IMR-90 (cell line): ENCODE measurements at regions not wholly inside any gene's neighbourhood (a gene's known extent, or its start where the extent isn't known, plus 50 kb on each side); places are given as distances from the start of the nearest gene placed in this dataset.

Experiments
- ATAC-seq: fragments of 200-7000 bp; cut with Tn5 transposase; 2 replicates; pipeline ENCODE4 v1.9.1; 2020; ENCODE audit warnings: low read depth, mild to moderate bottlenecking, moderate library complexity
- BruUV-seq: library from RNA; stranded (reverse); fragments of 400-500 nt; replicated peaks from 2 replicates; lab custom pipeline; 2021; lab: Mats Ljungman, UMichigan
- CTCF ChIA-PET: fragments of 300-600 bp; formaldehyde crosslinking; extraction: SDS; loops from one replicate; lab custom pipeline; 2021; ENCODE audit warnings: antibody characterized with exemption; lab: Yijun Ruan, JAX
- POLR2A ChIA-PET: fragments of 300-600 bp; sonication (Branson Sonifier 250); formaldehyde crosslinking; loops from one replicate; lab custom pipeline; 2022; ENCODE audit warnings: antibody characterized with exemption; ENCODE audit not compliant: unreplicated experiment; lab: Charles Lee
- DNase-seq: peaks from one replicate; pipeline ENCODE4 v3.0.0; 2013
- H2AFZ ChIP-seq: replicated peaks from 2 replicates; pipeline ENCODE3; 2013; ENCODE audit warnings: low read length, mild to moderate bottlenecking; ENCODE audit not compliant: poor library complexity
- H2AK5ac ChIP-seq: 2 replicates; pipeline ENCODE4 v1.6.1; 2013; ENCODE audit warnings: low read depth, low read length, inconsistent platforms
- H2AK9ac ChIP-seq: replicated peaks from 2 replicates; pipeline ENCODE3; 2013; ENCODE audit warnings: mild to moderate bottlenecking, low read depth, low read length, moderate library complexity; ENCODE audit not compliant: poor library complexity
- H2BK120ac ChIP-seq: 2 replicates; pipeline ENCODE4 v1.6.1; 2013; ENCODE audit warnings: low read depth, low read length, inconsistent platforms
- H2BK15ac ChIP-seq: 3 replicates; pipeline ENCODE4 v1.6.1; 2013; ENCODE audit warnings: low read depth, low read length, inconsistent platforms
- H2BK20ac ChIP-seq: 2 replicates; pipeline ENCODE4 v1.6.1; 2013; ENCODE audit warnings: low read depth, mild to moderate bottlenecking, inconsistent platforms, low read length, moderate library complexity
- H2BK5ac ChIP-seq: 2 replicates; pipeline ENCODE4 v1.6.1; 2013; ENCODE audit warnings: mild to moderate bottlenecking, low read depth, low read length, inconsistent platforms; ENCODE audit not compliant: poor library complexity, severe bottlenecking
- H3K14ac ChIP-seq: replicated peaks from 2 replicates; pipeline ENCODE4 v1.6.1; 2013; ENCODE audit warnings: low read depth, low read length, inconsistent platforms
- H3K18ac ChIP-seq: 2 replicates; pipeline ENCODE4 v1.6.1; 2013; ENCODE audit warnings: low read depth, low read length, control low read depth
- H3K23ac ChIP-seq: 2 replicates; pipeline ENCODE4 v1.6.1; 2013; ENCODE audit warnings: low read depth, low read length, inconsistent platforms
- H3K27ac ChIP-seq: 2 replicates; pipeline ENCODE4 v1.5.1; 2013; ENCODE audit warnings: mild to moderate bottlenecking, control low read depth, low read length; ENCODE audit not compliant: insufficient read depth
- H3K27me3 ChIP-seq: 2 replicates; pipeline ENCODE4 v1.6.1; 2013; ENCODE audit warnings: low read length; ENCODE audit not compliant: control insufficient read depth, insufficient read depth
- H3K36me3 ChIP-seq: 2 replicates; pipeline ENCODE4 v1.6.1; 2013; ENCODE audit warnings: low read length, mixed read lengths; ENCODE audit not compliant: control insufficient read depth, insufficient read depth
- H3K4ac ChIP-seq: 2 replicates; pipeline ENCODE4 v1.6.1; 2013; ENCODE audit warnings: low read depth, low read length, inconsistent platforms
- H3K4me1 ChIP-seq: 2 replicates; pipeline ENCODE4 v1.6.1; 2013; ENCODE audit warnings: low read length, mixed read lengths; ENCODE audit not compliant: control insufficient read depth, insufficient read depth
- H3K4me2 ChIP-seq: 2 replicates; pipeline ENCODE4 v1.6.1; 2013; ENCODE audit warnings: low read depth, mild to moderate bottlenecking, control low read depth, low read length, moderate library complexity
- H3K4me3 ChIP-seq: 2 replicates; pipeline ENCODE4 v1.5.1; 2013; ENCODE audit warnings: low read depth, mild to moderate bottlenecking, control low read depth, low read length, moderate library complexity; ENCODE audit not compliant: insufficient read depth
- H3K56ac ChIP-seq: 2 replicates; pipeline ENCODE4 v1.6.1; 2013; ENCODE audit warnings: low read length, inconsistent platforms; ENCODE audit not compliant: insufficient read depth; ENCODE audit errors: extremely low read depth
- H3K79me1 ChIP-seq, 2 experiments: 2 replicates each; pipeline ENCODE4 v1.6.1; 2013; ENCODE audit warnings: low read length in 2 of 2, inconsistent platforms in 1 of 2, low read depth in 1 of 2
- H3K9ac ChIP-seq: 2 replicates; pipeline ENCODE4 v1.6.1; 2013; ENCODE audit warnings: low read depth, low read length, control low read depth
- H3K9me1 ChIP-seq: 2 replicates; pipeline ENCODE4 v1.6.1; 2013; ENCODE audit warnings: low read length, inconsistent platforms; ENCODE audit not compliant: insufficient read depth
- H3K9me3 ChIP-seq: 2 replicates; pipeline ENCODE4 v1.6.1; 2013; ENCODE audit warnings: low read length; ENCODE audit not compliant: control insufficient read depth, insufficient read depth
- H4K20me1 ChIP-seq: 2 replicates; pipeline ENCODE4 v1.6.1; 2013; ENCODE audit warnings: low read length, inconsistent platforms; ENCODE audit not compliant: insufficient read depth
- H4K5ac ChIP-seq: 2 replicates; pipeline ENCODE4 v1.6.1; 2013; ENCODE audit warnings: mild to moderate bottlenecking, low read depth, low read length, control low read depth
- H4K8ac ChIP-seq, 2 experiments: 2 replicates each; pipeline ENCODE4 v1.6.1; 2013; ENCODE audit warnings: low read depth in 2 of 2, low read length in 2 of 2, control low read depth in 1 of 2, inconsistent platforms in 1 of 2
- H4K91ac ChIP-seq: 2 replicates; pipeline ENCODE4 v1.6.1; 2013; ENCODE audit warnings: low read depth, low read length, inconsistent platforms; ENCODE audit not compliant: insufficient read depth
- BHLHE40 ChIP-seq: fragments of 150-350 bp; IDR thresholded peaks from 2 replicates; pipeline ENCODE4 v1.6.1; 2016; ENCODE audit warnings: mild to moderate bottlenecking, low read depth, low read length
- CEBPB ChIP-seq: IDR thresholded peaks from 2 replicates; pipeline ENCODE4 v1.6.1; 2012; ENCODE audit warnings: low read depth, low read length, improper control_type of control experiment
- CTCF ChIP-seq: conservative IDR thresholded peaks from 2 replicates; pipeline ENCODE4 v1.5.1; 2012; ENCODE audit warnings: mild to moderate bottlenecking, low read depth, low read length, improper control_type of control experiment
- ELK1 ChIP-seq: fragments of 150-350 bp; IDR thresholded peaks from 2 replicates; pipeline ENCODE4 v1.6.1; 2016; ENCODE audit warnings: low read depth, mild to moderate bottlenecking, low read length, moderate library complexity, borderline replicate concordance
- FOS ChIP-seq: fragments of 150-350 bp; IDR thresholded peaks from 2 replicates; pipeline ENCODE4 v1.6.1; 2016; ENCODE audit warnings: low read depth, low read length
- MAFK ChIP-seq: IDR thresholded peaks from 2 replicates; pipeline ENCODE4 v1.6.1; 2012; ENCODE audit warnings: low read depth, low read length, improper control_type of control experiment
- MAZ ChIP-seq: IDR thresholded peaks from 2 replicates; pipeline ENCODE4 v1.6.1; 2012; ENCODE audit warnings: low read depth, mild to moderate bottlenecking, low read length, improper control_type of control experiment, moderate library complexity, borderline replicate concordance
- MXI1 ChIP-seq: IDR thresholded peaks from 2 replicates; pipeline ENCODE4 v1.6.1; 2012; ENCODE audit warnings: low read depth, mild to moderate bottlenecking, low read length, moderate library complexity, borderline replicate concordance
- NFE2L2 ChIP-seq: fragments of 150-350 bp; IDR thresholded peaks from 2 replicates; pipeline ENCODE4 v1.6.1; 2016; ENCODE audit warnings: low read depth, mild to moderate bottlenecking, low read length
- POLR2A ChIP-seq: IDR thresholded peaks from 2 replicates; pipeline ENCODE4 v1.6.1; 2012; ENCODE audit warnings: mild to moderate bottlenecking, low read depth, low read length
- RAD21 ChIP-seq: IDR thresholded peaks from 2 replicates; pipeline ENCODE4 v1.6.1; 2012; ENCODE audit warnings: low read length, improper control_type of control experiment
- RCOR1 ChIP-seq: IDR thresholded peaks from 2 replicates; pipeline ENCODE4 v1.6.1; 2012; ENCODE audit warnings: mild to moderate bottlenecking, low read length, improper control_type of control experiment; ENCODE audit not compliant: insufficient replicate concordance
- RFX5 ChIP-seq: IDR thresholded peaks from 2 replicates; pipeline ENCODE4 v1.8.0; 2012; ENCODE audit warnings: low read depth, mild to moderate bottlenecking, low read length, moderate library complexity
- SMC3 ChIP-seq: fragments of 150-350 bp; IDR thresholded peaks from 2 replicates; pipeline ENCODE4 v1.6.1; 2016; ENCODE audit warnings: low read depth, mild to moderate bottlenecking, antibody characterized with exemption, low read length, moderate library complexity
- WGBS, 2 experiments: methylation state at CpG; one replicate each; pipeline versions ENCODE4 v1.1.5 to v1.1.7; 2013; ENCODE audit warnings: missing lambda C conversion rate in 2 of 2; ENCODE audit not compliant: insufficient read length in 1 of 2; ENCODE audit errors: extremely low coverage in 2 of 2; 5-methylcytosine and 5-hydroxymethylcytosine counted together
- dilution Hi-C: fragments of 300-500 bp; cut with HindIII; formaldehyde crosslinking; loops from one replicate; pipeline ENCODE4 v1.14.3; 2018; ENCODE audit warnings: low sequenced_read_pairs; ENCODE audit not compliant: unreplicated experiment
- in situ Hi-C: fragments of 300-500 bp; cut with MboI; formaldehyde crosslinking; loops from 3 replicates; pipeline ENCODE4 v1.14.3; 2019; ENCODE audit warnings: low sequenced_read_pairs, inconsistent platforms, mixed read lengths
- intact Hi-C: fragments of 100-400 bp; cut with micrococcal nuclease; formaldehyde crosslinking; loops from 2 replicates; pipeline ENCODE4 v1.10.0; 2022
- TF ChIP-seq, protein P1 (sequence below): fragments of 150-350 bp; IDR thresholded peaks from 2 replicates; pipeline ENCODE4 v1.6.1; 2017; ENCODE audit warnings: mild to moderate bottlenecking, antibody characterized with exemption, low read length, low read depth

DNA sequence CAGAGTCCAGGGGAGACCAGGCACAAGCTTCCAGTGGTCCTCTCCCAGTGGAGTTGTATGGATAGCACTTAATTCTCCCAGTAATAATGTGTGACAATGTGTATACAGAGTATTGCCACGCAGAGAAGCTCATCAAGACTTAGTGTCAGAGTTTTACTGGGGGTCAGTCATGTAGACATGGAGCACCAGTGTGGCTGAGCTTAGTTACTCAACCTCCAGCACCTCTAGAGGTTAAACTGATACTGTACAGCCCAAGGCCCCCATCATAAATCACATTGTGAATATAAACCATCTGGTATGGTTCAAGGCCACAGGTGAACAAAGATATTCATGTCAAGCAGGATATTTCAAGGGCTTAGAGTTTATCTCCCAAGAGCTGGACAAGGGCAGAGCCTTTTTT, 378.1 kb upstream of the TMPO start:
- Histone ChIP-seq H3K9ac (no peak overlapping the region), H2AK9ac (no peak overlapping the region), H2AFZ (no peak overlapping the region), H3K4me3 (no peak overlapping the region), H3K27ac (no peak overlapping the region), H3K9me1 (no peaks in the 10 kb centered on the region), H2AK5ac (no peak overlapping the region), H4K91ac (no peak overlapping the region), H2BK5ac (no peak overlapping the region), H4K20me1 (no peaks in the 10 kb centered on the region), H3K27me3 (no peaks in the 10 kb centered on the region), H3K14ac (no peak overlapping the region), H3K4ac (no peak overlapping the region), H3K4me1 (no peaks in the 10 kb centered on the region), H4K8ac (no peak overlapping the region), H2BK15ac (no peak overlapping the region), H4K5ac (no peak overlapping the region), H2BK20ac (no peak overlapping the region), H3K9me3 (no peaks in the 10 kb centered on the region; the same call in 1 of the 2 replicates), H3K4me2 (no peak overlapping the region), H3K79me1 (no peaks in the 10 kb centered on the region), H3K18ac (no peak overlapping the region), H2BK120ac (no peak overlapping the region), H3K56ac (no peak overlapping the region), H3K36me3 (no peaks in the 10 kb centered on the region), H3K23ac (no peak overlapping the region)
- WGBS, 2 experiments = no CpG with 5 or more reads among the region's 1 CpG
- no peak for ATAC-seq
- TF ChIP-seq, protein P1, sequence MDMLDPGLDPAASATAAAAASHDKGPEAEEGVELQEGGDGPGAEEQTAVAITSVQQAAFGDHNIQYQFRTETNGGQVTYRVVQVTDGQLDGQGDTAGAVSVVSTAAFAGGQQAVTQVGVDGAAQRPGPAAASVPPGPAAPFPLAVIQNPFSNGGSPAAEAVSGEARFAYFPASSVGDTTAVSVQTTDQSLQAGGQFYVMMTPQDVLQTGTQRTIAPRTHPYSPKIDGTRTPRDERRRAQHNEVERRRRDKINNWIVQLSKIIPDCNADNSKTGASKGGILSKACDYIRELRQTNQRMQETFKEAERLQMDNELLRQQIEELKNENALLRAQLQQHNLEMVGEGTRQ = no peak
- TF ChIP-seq MAFK = no peak
- no peak for TF ChIP-seq RFX5
- no peak for TF ChIP-seq ELK1
- TF ChIP-seq FOS = no peak
- TF ChIP-seq RCOR1 = no peak
- TF ChIP-seq CEBPB = no peak
- TF ChIP-seq MXI1 = no peak
- TF ChIP-seq RAD21 = no peak
- no peak for TF ChIP-seq CTCF
- no peak for TF ChIP-seq POLR2A
- TF ChIP-seq MAZ = no peak
- no peak for TF ChIP-seq NFE2L2
- no peak for TF ChIP-seq SMC3
- TF ChIP-seq BHLHE40 = no peak
- intact Hi-C loops = no loop called here
- no TSS peak for BruUV-seq
- in situ Hi-C loops = no loop called here
- dilution Hi-C loops = no loop called here
- POLR2A ChIA-PET = no interaction called here
- CTCF ChIA-PET = no interaction called here
- no peak for DNase-seq
